HG03432 (cell line): ENCODE measurements at regions not wholly inside any gene's neighbourhood (a gene's known extent, or its start where the extent isn't known, plus 50 kb on each side); places are given as distances from the start of the nearest gene placed in this dataset.
A peak's percentile ranks its signal among the peaks of the same experiment; 100 is the strongest.
"Not testable (repeated sequence)": the region's sequence is repeated elsewhere in the genome, so short reads cannot be mapped to it uniquely, and the experiment has no call there.

Experiments
- ATAC-seq: cut with Tn5 transposase; IDR thresholded peaks from one replicate; pipeline ENCODE4 v1.9.1; 2021; ENCODE audit warnings: mild to moderate bottlenecking, moderate library complexity; ENCODE audit not compliant: unreplicated experiment

GRCh38 chr5:118554241-118554640 is 434.1 kb downstream of the DTWD2 start:
- ATAC-seq: no peak

DNA sequence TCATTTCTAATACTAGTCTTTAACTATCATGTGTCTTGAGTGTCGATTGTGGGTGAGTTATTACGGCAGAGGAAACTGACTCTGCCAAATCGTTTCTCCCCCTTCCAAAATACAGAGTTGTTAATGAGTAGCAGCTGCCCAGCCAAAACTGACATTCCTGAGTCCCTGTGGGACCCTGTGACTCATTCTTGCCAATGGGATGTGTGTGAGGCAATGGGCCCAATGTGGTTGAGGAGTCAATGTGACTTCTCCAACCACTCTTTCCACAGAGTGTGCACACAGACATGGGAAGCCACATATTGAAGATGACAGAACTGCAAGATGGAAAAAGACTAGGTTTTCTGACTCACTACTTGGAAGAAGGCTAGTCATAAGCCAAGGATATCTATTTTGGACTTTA is 434.7 kb downstream of the DTWD2 start:
- no peak for ATAC-seq

DNA sequence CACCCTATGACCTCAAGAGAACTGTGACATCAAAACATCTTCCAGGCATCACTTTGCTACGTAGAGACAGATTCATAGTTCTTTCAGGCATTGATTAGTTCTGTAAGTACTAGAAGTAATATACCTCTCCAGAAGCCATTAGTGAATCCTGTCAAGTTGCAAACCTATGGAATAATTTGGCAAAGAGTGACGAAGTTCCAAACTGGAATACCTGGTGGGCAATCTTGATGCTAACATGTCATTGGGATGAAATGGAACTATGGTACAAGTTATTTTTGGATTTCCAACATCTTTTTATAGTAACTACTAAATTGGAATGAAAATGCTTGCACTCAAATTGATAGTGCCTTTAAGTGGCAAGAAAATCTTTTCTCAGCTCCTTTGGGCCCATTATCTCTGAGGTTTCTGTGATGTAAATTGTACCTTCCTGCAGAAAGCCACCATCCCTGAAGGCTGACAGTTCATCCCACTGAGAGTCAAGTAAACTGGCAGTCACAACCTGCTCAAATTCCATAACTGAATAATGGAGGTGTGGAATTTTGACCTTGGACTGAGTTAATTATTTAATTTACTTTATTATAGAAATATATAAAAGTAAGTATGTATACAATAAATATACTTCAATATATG is 435.5 kb downstream of the DTWD2 start:
- ATAC-seq: no peak

GRCh38 chr5:118552146-118552545 is 436.2 kb downstream of the DTWD2 start:
- no peak for ATAC-seq

GRCh38 chr5:118551716-118552115 is 436.6 kb downstream of the DTWD2 start:
- ATAC-seq: no peak

DNA sequence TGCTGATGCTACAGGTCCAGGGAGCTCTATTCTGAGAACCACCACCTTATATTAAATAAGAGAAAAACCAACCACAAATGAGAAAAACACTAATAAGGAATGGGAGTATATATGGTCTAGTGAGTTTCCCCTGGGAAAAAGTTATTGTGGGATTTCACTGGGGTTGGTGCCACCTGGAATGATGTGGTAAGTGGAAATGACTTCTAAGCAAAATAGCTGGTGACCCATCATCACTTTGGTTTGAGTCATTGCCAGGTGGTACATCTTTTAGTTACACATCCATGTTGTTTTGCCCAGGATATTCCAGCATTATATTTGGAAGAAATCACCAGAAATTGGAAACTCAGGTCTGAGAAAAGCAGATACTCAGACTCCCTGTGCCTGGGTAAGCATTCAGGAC is 437.3 kb downstream of the DTWD2 start:
- ATAC-seq: no peak

DNA sequence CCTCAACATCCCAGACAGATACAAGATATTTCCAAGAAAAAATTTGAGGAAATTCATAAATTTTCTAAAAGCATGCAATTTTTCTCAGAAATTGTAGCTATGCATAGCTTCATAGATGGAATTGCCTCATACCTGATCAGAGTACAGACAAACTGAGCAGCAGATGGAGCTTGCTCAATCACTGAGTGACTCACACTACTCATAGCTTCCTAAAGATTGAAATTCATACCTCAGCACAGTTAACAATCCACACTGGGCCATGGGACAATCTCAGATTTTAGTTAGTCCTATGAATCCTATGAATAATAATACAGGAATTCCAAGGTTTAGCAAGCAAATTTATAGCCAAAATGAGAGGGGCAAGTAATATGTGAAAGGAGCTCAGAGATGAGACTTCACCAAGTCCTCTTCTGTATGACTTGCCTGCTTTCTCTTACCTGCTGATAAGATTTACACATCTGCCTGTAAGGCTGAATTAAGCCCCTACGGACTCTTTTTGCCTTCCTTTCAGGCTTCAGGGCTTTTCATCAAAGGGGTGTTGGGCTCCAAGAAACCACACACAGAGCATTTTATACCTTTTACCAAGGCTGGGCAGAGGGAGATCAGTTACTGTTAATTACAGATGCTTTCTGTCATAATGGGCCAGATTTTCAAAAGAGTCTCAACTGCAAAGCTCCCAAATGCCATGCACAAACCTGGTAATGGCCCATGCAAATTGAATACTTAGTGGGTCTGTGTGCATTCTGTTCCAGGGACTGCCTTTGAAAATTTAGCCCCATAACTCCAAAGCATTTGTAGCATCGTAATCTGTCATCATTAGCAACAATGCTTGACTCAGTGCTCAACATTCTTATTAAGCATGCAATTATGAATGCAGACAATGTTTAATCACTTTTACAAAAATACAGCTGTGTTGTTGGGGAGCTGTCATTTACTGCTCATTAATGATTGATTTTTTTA is 439.3 kb downstream of the DTWD2 start:
- ATAC-seq: no peak

- no peak for ATAC-seq
Measured at GRCh38 chr5:118545470-118545869, 442.9 kb downstream of the DTWD2 start.

DNA sequence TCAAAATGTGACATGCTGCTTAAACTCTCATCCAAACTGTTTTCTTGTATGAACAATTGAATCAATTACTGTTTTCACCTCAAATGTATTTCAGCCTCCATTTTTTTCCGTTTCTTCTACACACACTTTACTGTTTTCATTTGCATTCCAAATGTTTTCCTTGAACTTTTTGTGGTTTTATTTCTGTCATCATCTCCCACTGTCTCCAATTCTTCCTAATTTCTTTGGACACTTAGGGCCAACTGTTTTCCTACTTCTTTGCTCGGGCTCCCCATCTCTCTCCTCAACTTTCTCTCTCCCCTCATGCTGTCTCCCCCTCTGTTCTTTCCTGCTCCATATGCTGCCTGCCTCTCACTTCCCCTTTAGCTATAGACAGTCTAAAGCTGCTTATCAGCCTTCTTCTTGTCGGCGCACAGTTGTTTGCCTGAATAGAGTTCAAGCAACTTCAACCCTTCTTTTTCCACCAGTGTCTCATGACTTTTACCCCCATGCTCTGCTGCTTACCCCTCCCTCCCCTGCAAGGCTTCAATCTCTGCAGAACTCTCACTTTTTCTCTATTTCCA is 443.4 kb downstream of the DTWD2 start:
- ATAC-seq: no peak

DNA sequence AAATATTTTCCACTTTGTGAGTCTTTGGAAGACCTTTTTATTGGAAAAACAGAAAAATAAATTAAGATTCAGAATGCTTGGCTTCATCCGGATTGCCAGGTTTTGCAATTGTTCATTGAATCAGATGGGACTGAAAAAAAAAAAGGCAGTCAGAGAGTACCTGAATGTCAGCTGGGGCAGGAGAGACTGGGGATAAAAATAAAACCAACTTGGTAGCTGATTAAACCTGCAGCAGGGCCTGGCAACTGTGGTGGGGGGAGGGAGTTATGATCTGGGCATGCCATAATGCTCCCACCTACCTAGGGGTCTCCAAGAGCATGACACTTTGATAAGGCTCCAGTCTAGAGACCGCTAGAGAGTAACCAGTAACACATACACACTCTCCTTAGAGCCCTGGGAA is 454.4 kb downstream of the DTWD2 start:
- ATAC-seq: no peak

DNA sequence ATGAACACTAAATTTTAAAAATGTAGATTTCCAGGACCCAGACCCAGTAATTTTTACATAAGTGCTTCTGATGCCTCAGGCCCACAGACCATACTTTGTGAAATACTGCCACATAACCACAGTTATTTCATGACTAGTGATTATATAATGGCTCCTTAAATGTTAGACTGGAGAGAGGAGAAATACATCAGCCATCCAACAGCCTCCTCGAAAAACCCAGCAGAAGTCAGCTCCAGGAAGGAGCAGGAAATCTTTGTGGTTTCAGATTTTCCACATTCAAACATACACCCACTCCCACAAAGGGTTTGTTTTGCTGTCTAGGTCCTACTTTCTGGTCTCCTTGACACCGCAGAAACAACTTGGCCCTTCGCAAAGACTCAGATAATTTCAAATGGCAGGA is 455.2 kb downstream of the DTWD2 start:
- ATAC-seq: no peak

DNA sequence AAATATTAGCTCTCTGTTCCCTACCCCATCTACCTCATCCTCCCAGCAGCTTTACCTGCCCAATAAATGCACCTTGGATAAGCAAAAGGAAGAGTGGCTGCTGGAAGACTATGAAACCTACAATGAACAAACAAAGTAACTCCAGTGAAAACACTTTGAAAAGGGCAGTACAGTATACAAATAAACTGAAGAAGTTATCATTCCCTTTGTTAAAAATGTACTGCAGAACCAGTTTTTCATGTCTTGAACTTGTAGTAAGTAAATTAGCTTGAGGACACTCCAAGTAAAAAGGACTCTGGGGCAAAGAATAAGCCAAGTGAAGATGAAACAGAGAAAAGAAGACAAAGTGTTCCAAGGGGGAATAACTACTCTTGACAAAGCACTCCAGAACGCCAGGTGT is 457.1 kb downstream of the DTWD2 start:
- no peak for ATAC-seq

- ATAC-seq: no peak
Measured at GRCh38 chr5:118529361-118530144, 458.8 kb downstream of the DTWD2 start.

- ATAC-seq: no peak
Measured at GRCh38 chr5:118522626-118523025, 465.7 kb downstream of the DTWD2 start.

DNA sequence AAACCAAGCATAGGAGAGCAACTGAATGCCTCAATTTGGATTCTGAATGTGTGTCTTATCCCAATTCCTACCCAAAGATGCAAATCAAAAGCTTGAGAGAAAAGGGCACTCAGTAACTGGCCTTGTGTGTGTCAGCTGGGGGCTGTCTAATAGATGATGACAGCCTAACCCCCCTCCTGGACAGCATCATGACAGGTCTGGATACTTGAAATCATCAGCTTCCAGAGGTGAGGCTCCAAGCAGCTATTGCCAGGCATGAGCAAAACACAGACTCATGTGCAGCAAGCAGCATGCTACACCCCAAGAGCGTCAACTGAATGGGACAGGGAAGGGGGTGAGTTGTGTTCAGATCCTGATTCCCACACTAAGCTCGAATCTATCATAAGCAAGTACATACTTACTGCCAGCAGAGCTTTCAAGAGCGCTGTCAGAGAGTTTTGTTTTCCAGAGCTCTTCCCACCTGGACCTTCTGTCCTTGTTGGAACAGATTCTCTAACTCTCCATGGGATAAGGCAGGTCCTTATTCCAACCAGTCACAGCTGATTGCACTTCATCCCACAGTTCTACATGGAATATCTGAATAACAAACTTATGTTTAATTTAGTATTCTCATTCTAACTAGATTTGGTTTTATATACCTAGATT is 467.5 kb downstream of the DTWD2 start:
- no peak for ATAC-seq

- ATAC-seq: no peak
Measured at GRCh38 chr5:118519466-118519865, 468.9 kb downstream of the DTWD2 start.

DNA sequence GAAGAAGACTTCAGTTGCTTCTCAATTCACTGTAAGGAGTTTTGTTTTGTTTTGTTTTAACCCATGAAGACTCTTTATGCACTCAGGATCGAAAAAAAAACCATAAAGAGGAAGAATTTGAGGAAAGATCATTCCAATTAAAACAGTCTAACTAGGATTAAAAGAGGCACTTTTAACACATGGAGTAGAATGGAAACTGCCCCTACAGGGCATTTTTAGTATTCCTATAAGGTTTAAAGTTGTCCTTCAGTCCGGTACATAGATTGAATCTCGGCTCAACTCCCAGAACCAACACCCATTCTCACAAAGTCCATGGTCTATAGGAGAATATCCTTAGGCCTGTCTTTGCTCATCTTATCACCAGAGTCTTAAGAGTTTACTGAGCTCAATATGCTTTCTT is 469.6 kb downstream of the DTWD2 start:
- ATAC-seq: no peak

GRCh38 chr5:118511846-118512245 is 476.5 kb downstream of the DTWD2 start:
- no peak for ATAC-seq

DNA sequence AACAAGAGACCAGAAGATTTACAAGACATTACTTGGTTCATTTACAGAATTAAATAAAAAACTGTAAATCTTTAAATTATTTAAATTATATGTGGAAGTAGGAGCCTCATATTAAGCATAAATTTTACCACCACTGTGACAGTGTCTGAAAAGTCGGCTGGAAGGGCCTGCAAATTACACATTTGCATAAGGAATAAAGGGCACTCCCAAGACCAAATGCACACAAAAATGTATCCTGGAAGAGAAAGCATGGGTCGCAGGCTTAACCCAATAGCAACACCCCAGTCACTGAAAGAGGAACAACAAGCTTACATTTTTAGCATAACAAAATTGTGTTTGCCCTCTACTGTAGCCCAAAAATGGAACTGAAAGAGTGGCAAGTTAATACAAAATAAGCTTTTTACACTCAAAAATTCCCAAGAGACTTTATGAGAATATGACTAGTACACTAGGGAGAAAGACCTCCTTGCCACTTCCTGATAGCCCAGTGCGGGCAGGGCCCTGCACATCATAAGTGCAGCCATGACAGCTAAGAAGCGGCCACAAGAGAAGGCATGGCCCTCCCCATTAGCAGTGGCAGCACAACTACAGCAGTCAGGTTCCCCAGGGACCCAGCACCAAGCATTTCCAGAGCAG is 482.0 kb downstream of the DTWD2 start:
- ATAC-seq: peak; percentile 95

DNA sequence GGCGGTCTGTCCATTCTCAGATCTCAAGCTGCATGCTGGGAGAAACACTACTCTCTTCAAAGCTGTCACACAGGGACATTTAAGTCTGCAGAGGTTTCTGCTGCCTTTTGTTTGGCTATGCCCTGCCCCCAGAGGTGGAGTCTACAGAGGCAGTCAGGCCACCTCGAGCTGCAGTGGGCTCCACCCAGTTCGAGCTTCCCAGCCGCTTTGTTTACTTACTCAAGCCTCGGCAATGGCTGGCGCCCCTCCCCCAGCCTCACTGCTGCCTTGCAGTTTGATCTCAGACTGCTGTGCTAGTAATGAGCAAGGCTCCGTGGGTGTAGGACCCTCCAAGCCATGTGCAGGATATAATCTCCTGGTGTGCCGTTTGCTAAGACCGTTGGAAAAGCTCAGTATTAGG is 486.1 kb downstream of the DTWD2 start:
- ATAC-seq: not testable (repeated sequence)
